Mesothelial cell of epicardium (in vitro differentiated cells): ENCODE measurements at regions not wholly inside any gene's neighbourhood (a gene's known extent, or its start where the extent isn't known, plus 50 kb on each side); places are given as distances from the start of the nearest gene placed in this dataset.

Experiments
- DNase-seq, 2 experiments: peaks; one replicate each; pipeline ENCODE4 v3.0.0; 2021; ENCODE audit warnings: low spot score in 2 of 2; ENCODE audit not compliant: unreplicated experiment in 2 of 2
- H3K27ac Mint-ChIP-seq: 2 replicates; pipeline ENCODE4 v1.8.0; 2021; ENCODE audit warnings: mixed read lengths
- H3K27me3 Mint-ChIP-seq: 2 replicates; pipeline ENCODE4 v1.8.0; 2021; ENCODE audit warnings: low read depth, mixed read lengths
- H3K36me3 Mint-ChIP-seq: 2 replicates; pipeline ENCODE4 v1.8.0; 2021; ENCODE audit warnings: mixed read lengths
- H3K4me1 Mint-ChIP-seq: 2 replicates; pipeline ENCODE4 v1.8.0; 2021; ENCODE audit warnings: mixed read lengths
- H3K4me3 Mint-ChIP-seq: 2 replicates; pipeline ENCODE4 v1.8.0; 2021; ENCODE audit warnings: mild to moderate bottlenecking, moderate library complexity, mixed read lengths
- H3K9me3 Mint-ChIP-seq: 2 replicates; pipeline ENCODE4 v1.8.0; 2021; ENCODE audit warnings: mixed read lengths
- TF ChIP-seq, protein P1 (sequence below): fragments of 200-600 bp; sonication (generic); IDR thresholded peaks from one replicate; pipeline ENCODE4 v1.5.0; 2021; ENCODE audit warnings: antibody characterized with exemption; ENCODE audit not compliant: unreplicated experiment

DNA sequence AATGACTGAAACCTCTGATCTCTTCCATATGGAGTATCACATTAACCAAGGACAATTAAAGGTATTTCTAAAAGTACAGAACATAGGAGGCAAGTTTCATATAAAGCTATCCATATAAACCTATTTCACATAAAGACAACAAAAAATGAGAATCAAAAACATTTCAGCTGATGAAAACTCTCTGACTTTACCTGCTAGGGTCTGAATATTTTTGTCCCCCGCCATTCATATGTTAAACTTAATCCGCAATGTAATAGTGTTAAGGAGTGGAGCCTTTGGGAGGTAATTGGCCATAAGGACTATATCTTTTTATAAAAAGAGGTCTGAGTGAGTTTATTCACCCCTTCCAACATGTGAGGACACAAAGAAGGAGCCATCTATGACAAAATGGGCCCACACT, 788.5 kb downstream of the DTWD2 start:
- no peaks in the 10 kb centered on the region for H3K4me1 Mint-ChIP-seq
- no peaks in the 10 kb centered on the region for H3K9me3 Mint-ChIP-seq
- no peaks in the 10 kb centered on the region for H3K36me3 Mint-ChIP-seq
- TF ChIP-seq, protein P1, sequence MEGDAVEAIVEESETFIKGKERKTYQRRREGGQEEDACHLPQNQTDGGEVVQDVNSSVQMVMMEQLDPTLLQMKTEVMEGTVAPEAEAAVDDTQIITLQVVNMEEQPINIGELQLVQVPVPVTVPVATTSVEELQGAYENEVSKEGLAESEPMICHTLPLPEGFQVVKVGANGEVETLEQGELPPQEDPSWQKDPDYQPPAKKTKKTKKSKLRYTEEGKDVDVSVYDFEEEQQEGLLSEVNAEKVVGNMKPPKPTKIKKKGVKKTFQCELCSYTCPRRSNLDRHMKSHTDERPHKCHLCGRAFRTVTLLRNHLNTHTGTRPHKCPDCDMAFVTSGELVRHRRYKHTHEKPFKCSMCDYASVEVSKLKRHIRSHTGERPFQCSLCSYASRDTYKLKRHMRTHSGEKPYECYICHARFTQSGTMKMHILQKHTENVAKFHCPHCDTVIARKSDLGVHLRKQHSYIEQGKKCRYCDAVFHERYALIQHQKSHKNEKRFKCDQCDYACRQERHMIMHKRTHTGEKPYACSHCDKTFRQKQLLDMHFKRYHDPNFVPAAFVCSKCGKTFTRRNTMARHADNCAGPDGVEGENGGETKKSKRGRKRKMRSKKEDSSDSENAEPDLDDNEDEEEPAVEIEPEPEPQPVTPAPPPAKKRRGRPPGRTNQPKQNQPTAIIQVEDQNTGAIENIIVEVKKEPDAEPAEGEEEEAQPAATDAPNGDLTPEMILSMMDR: no peak
- H3K27ac Mint-ChIP-seq: no peak overlapping the region
- no peak overlapping the region for H3K4me3 Mint-ChIP-seq
- no peak for DNase-seq
- H3K27me3 Mint-ChIP-seq: peaks cover 27% of the 10 kb centered on the region

DNA sequence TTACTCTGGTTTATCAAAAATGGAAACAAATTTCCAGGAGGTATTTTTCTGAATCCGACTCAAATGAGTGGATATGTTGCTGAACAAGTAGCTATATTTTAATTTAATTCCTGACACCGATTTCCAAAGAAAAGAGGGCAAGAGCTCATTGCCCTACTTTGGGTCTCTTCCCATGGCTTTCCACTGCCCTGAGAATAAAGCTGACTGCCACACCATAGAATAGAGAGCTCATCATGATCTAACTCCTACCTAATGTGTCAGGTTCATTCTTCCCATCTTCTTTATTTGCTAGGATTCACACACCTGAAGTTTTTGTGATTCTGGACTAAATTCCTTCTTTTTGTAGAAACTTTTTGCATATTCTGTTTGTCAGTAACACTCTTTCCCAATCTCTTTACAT, 792.1 kb downstream of the DTWD2 start:
- H3K27me3 Mint-ChIP-seq: peaks cover 34% of the 10 kb centered on the region
- H3K4me1 Mint-ChIP-seq: peaks cover 9% of the 10 kb centered on the region
- DNase-seq: no peak
- no peaks in the 10 kb centered on the region for H3K36me3 Mint-ChIP-seq
- H3K4me3 Mint-ChIP-seq: no peak overlapping the region
- TF ChIP-seq, protein P1: no peak
- H3K27ac Mint-ChIP-seq: no peak overlapping the region
- H3K9me3 Mint-ChIP-seq: peaks cover 5% of the 10 kb centered on the region

DNA sequence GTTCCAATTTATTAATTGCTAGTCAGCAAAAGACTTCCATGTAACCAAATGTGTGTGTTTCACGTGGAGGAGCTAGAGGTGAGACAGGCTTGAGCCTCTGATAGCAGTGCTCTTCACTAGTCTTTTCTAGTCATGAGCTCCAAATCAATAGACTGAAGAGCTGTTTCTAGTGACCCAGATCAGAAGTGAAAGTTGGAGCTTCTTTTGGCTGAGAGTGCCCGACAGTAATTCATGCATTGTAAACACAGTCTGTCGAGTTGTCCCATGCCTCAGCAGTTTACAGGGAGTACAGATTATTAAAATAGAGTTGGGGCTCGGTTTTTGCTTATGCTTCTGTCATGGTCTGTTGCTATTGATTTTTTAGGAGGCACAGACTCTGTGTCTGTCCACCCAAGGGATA, 793.1 kb downstream of the DTWD2 start:
- no peak for DNase-seq
- Mint-ChIP-seq H3K27me3 (peaks cover 34% of the 10 kb centered on the region), H3K4me1 (peaks cover 9% of the 10 kb centered on the region), H3K4me3 (no peak overlapping the region), H3K9me3 (peaks cover 5% of the 10 kb centered on the region), H3K27ac (no peak overlapping the region), H3K36me3 (no peaks in the 10 kb centered on the region)
- TF ChIP-seq, protein P1: no peak

DNA sequence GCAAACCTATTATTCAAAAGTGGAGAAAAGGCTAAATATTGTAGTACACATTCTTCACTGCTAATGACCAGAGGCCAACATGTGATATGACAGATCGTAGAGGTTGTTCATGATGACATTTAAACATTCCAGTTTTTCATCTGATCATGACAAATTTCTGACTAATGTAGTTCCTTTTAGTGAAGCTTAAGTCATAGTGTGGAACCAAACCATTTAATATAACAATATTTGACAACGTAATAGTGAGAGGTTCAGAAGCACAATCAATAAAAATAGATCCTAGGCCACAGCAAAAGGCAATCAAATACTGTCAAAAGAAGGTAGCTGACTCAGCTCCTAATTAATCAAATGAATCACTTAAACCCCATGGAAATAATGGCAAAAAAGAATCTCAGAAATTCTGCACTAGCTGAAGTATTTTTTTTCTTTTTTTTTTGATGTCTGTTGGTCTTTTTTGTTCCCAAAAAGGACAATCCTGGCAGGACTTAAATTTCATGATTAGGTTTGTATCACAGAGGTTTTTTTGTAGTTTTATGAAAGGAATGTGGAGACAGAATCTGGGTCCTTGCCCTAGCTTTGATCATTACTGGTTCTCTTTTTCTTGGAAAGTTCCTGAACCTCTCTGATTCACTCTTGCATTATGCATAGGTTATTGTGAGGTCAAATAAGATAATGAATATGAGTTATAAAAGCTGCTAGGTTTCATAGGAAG, 795.0 kb downstream of the DTWD2 start:
- peaks cover 34% of the 10 kb centered on the region for H3K27me3 Mint-ChIP-seq
- TF ChIP-seq, protein P1: no peak
- DNase-seq: no peak
- no peak overlapping the region for H3K4me3 Mint-ChIP-seq
- peaks cover 18% of the 10 kb centered on the region for H3K4me1 Mint-ChIP-seq
- no peaks in the 10 kb centered on the region for H3K36me3 Mint-ChIP-seq
- peaks cover 5% of the 10 kb centered on the region for H3K9me3 Mint-ChIP-seq
- no peak overlapping the region for H3K27ac Mint-ChIP-seq

DNA sequence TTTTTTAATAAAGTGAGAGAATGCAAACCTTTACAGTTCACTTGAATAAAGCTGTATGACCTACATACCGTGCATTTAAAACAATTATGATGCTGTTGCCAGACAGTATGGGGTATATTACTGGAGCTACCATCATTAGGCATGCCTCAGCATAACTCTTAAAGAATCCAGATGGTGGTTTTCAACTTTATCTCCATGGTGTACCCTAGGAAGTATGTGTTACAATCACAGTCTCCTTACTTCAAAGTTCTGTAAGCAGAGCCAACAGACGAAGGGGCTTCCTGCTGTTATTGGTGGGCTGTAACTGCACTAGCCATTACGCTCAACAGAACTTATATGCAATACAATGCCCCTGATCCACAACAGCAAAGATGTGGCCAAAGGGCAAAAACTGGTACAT, 803.3 kb downstream of the DTWD2 start:
- TF ChIP-seq, protein P1: no peak
- Mint-ChIP-seq H3K27me3 (peaks cover 42% of the 10 kb centered on the region), H3K4me3 (no peak overlapping the region), H3K36me3 (no peaks in the 10 kb centered on the region), H3K27ac (no peak overlapping the region), H3K4me1 (peaks cover 9% of the 10 kb centered on the region), H3K9me3 (no peaks in the 10 kb centered on the region)
- no peak for DNase-seq

DNA sequence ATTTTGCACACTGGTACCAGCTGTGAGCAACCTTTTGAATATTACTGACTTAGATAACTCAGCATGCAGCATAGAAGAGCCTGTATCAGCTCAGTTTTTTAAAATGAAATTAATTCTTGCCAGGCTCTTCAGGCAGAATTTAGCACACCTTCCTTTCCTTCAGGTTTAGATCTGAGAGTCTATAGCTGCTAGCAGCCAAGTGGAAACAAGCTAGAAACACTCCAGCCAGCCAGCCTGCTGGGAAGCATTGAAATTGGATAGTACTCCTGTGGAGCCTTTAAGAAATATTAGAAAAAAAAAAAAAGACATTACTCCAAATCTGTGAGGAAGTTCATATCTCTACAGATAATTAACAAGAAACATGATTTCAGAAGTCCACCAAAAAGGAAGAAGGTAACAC, 812.2 kb downstream of the DTWD2 start:
- H3K27ac Mint-ChIP-seq: no peak overlapping the region
- no peak for DNase-seq
- no peak overlapping the region for H3K4me3 Mint-ChIP-seq
- H3K4me1 Mint-ChIP-seq: peaks cover 9% of the 10 kb centered on the region
- H3K27me3 Mint-ChIP-seq: peaks cover 8% of the 10 kb centered on the region
- no peaks in the 10 kb centered on the region for H3K36me3 Mint-ChIP-seq
- TF ChIP-seq, protein P1: no peak
- peaks cover 8% of the 10 kb centered on the region for H3K9me3 Mint-ChIP-seq
